B cell (primary cell): ENCODE measurements at regions not wholly inside any gene's neighbourhood (a gene's known extent, or its start where the extent isn't known, plus 50 kb on each side); places are given as distances from the start of the nearest gene placed in this dataset.

Experiments used
- ATAC-seq: fragments of 200-7000 bp; cut with Tn5 transposase; one replicate; pipeline ENCODE4 v1.10.0; 2021; ENCODE audit warnings: low read depth, mild to moderate bottlenecking, moderate number of reproducible peaks, moderate library complexity
- CTCF ChIA-PET: fragments of 350-600 bp; sonication (Branson Sonifier 250); formaldehyde crosslinking; loops from one replicate; lab custom pipeline; 2021; ENCODE audit warnings: antibody characterized with exemption, inconsistent platforms; lab: Charles Lee
- POLR2A ChIA-PET: fragments of 350-600 bp; sonication (Branson Sonifier 250); formaldehyde crosslinking; loops from one replicate; lab custom pipeline; 2021; ENCODE audit warnings: antibody characterized with exemption; lab: Charles Lee
- DNase-seq: peaks from one replicate; pipeline ENCODE4 v3.0.0; 2013
- H2AFZ ChIP-seq: 2 replicates; pipeline ENCODE4 v1.6.1; 2012; ENCODE audit warnings: mild to moderate bottlenecking, low read depth, low read length; ENCODE audit not compliant: insufficient read depth, poor library complexity, severe bottlenecking
- H3K27ac ChIP-seq, 2 donors: 1 replicate in 1 of 2; 2 replicates in 1 of 2; pipeline ENCODE4 v1.5.1; 2012 to 2013; ENCODE audit warnings: low read length in 2 of 2, mild to moderate bottlenecking in 2 of 2, moderate library complexity in 1 of 2
- H3K27me3 ChIP-seq, 4 experiments: fragments of 200-600 bp in 1 of 4; sonication (generic) in 1 of 4; replicated peaks in 1 of 4; 1 replicate in 2 of 4; 2 replicates in 2 of 4; pipeline versions ENCODE4 v1.6.1 to v1.7.0; 2013 to 2016; ENCODE audit warnings: low read length in 3 of 4, mild to moderate bottlenecking in 2 of 4, mixed read lengths in 1 of 4, moderate library complexity in 1 of 4; ENCODE audit not compliant: insufficient read depth in 4 of 4, control insufficient read depth in 3 of 4; ENCODE audit errors: control extremely low read depth in 1 of 4
- H3K36me3 ChIP-seq, 2 experiments: replicated peaks in 1 of 2; 1 replicate in 1 of 2; 2 replicates in 1 of 2; pipeline versions ENCODE4 v1.6.1 to v1.7.1; 2013; ENCODE audit warnings: low read length in 1 of 2; ENCODE audit not compliant: insufficient read depth in 2 of 2, control insufficient read depth in 1 of 2; ENCODE audit errors: control extremely low read depth in 1 of 2, extremely low read depth in 1 of 2
- H3K4me1 ChIP-seq, 2 donors: fragments of 200-600 bp in 1 of 2; sonication (generic) in 1 of 2; 1 replicate in 1 of 2; 2 replicates in 1 of 2; pipeline versions ENCODE4 v1.5.1 to v1.6.1; 2013 to 2017; ENCODE audit warnings: low read length in 2 of 2; ENCODE audit not compliant: control insufficient read depth in 2 of 2, insufficient read depth in 2 of 2
- H3K4me2 ChIP-seq: replicated peaks from 2 replicates; pipeline ENCODE3; 2012; ENCODE audit warnings: mild to moderate bottlenecking, low read depth, low read length; ENCODE audit not compliant: poor library complexity, severe bottlenecking
- H3K4me3 ChIP-seq, 5 experiments: fragments of 200-600 bp in 1 of 5; sonication (generic) in 1 of 5; 1 replicate in 3 of 5; 2 replicates in 2 of 5; pipeline versions ENCODE4 v1.5.1 to v1.7.0; 2011 to 2016; ENCODE audit warnings: low read length in 4 of 5, mild to moderate bottlenecking in 4 of 5, low read depth in 2 of 5, control low read depth in 1 of 5, moderate library complexity in 1 of 5; ENCODE audit not compliant: insufficient read depth in 1 of 5; ENCODE audit errors: control extremely low read depth in 1 of 5, extremely low read depth in 1 of 5
- H3K79me2 ChIP-seq: fragments of 200-600 bp; sonication (generic); one replicate; pipeline ENCODE4 v1.6.0; 2016; ENCODE audit warnings: low read length; ENCODE audit not compliant: control insufficient read depth, insufficient read depth
- H3K9ac ChIP-seq: fragments of 200-600 bp; sonication (generic); 2 replicates; pipeline ENCODE4 v1.6.1; 2017; ENCODE audit warnings: mild to moderate bottlenecking, low read length, moderate library complexity
- H3K9me3 ChIP-seq, 3 donors: one replicate each; pipeline versions ENCODE4 v1.6.1 to v1.7.1; 2013; ENCODE audit warnings: low read length in 2 of 3; ENCODE audit not compliant: control insufficient read depth in 2 of 3, insufficient read depth in 1 of 3; ENCODE audit errors: control extremely low read depth in 1 of 3
- H4K20me1 ChIP-seq: 2 replicates; pipeline ENCODE4 v1.6.0; 2012; ENCODE audit warnings: mild to moderate bottlenecking, low read length; ENCODE audit not compliant: insufficient read depth, control insufficient read depth, poor library complexity, severe bottlenecking
- H3K27ac Mint-ChIP-seq: one replicate; pipeline ENCODE4 v1.8.0; 2021; ENCODE audit warnings: mixed read lengths
- H3K27me3 Mint-ChIP-seq: one replicate; pipeline ENCODE4 v1.8.0; 2021; ENCODE audit warnings: mixed read lengths
- H3K4me1 Mint-ChIP-seq: one replicate; pipeline ENCODE4 v1.8.0; 2021; ENCODE audit warnings: mixed read lengths
- H3K4me3 Mint-ChIP-seq: one replicate; pipeline ENCODE4 v1.8.0; 2021; ENCODE audit warnings: mixed read lengths
- H3K9me3 Mint-ChIP-seq: one replicate; pipeline ENCODE4 v1.8.0; 2022; ENCODE audit warnings: mixed read lengths; ENCODE audit not compliant: insufficient read depth
- CTCF ChIP-seq: fragments of 200-600 bp; IDR thresholded peaks from one replicate; pipeline ENCODE4 v1.8.0; 2022; ENCODE audit warnings: antibody characterized with exemption, mild to moderate bottlenecking
- EZH2 ChIP-seq: IDR thresholded peaks from 2 replicates; pipeline ENCODE4 v1.6.1; 2012; ENCODE audit warnings: borderline replicate concordance, low read depth, mild to moderate bottlenecking, moderate library complexity, low read length; ENCODE audit not compliant: insufficient read depth, poor library complexity, severe bottlenecking
- WGBS: methylation state at CpG from one replicate; pipeline ENCODE4 v1.1.5; 2013; ENCODE audit warnings: missing lambda C conversion rate; ENCODE audit not compliant: insufficient coverage; 5-methylcytosine and 5-hydroxymethylcytosine counted together
- intact Hi-C: fragments of 100-400 bp; cut with micrococcal nuclease; formaldehyde crosslinking; loops from one replicate; pipeline ENCODE4 v1.10.0; 2022

- TF ChIP-seq CTCF (no peak), EZH2 (no peak)
- POLR2A ChIA-PET, result no interaction called here
- no peak overlapping the region for H3K4me3 Mint-ChIP-seq
- Histone ChIP-seq H3K27ac (no peak overlapping the region), H3K4me3 (no peak overlapping the region), H3K36me3 (no peaks in the 10 kb centered on the region), H2AFZ (no peak overlapping the region), H3K27me3 (no peaks in the 10 kb centered on the region), H3K79me2 (no peaks in the 10 kb centered on the region), H3K9me3 (no peaks in the 10 kb centered on the region), H3K4me1 (no peaks in the 10 kb centered on the region), H3K9ac (no peak overlapping the region), H3K4me2 (no peak overlapping the region), H4K20me1 (no peaks in the 10 kb centered on the region)
- no peak overlapping the region for H3K27ac Mint-ChIP-seq
- CTCF ChIA-PET, result interaction anchor here (0.9 to 7.1 kb wide), 4 partner anchors 26 to 198 kb away, joined by 3 to 151 read pairs (median 69); partner anchors contain the start of gene ARID2
- ATAC-seq (no peak), DNase-seq (no peak)
- intact Hi-C loops, result loop anchor here (10.0 kb wide), 3 partner anchors 348 to 458 kb away; no protein-coding TSS in a partner anchor
- peaks cover 4% of the 10 kb centered on the region for H3K4me1 Mint-ChIP-seq
- H3K9me3 Mint-ChIP-seq, result no peaks in the 10 kb centered on the region
- no peaks in the 10 kb centered on the region for H3K27me3 Mint-ChIP-seq
- no CpG with 5 or more reads among the region's 1 CpG for WGBS
Measured at GRCh38 chr12:45547132-45547531, 182.4 kb upstream of the ARID2 start.

- Histone ChIP-seq H3K27ac (no peak overlapping the region), H3K4me2 (no peak overlapping the region), H2AFZ (no peak overlapping the region), H3K36me3 (no peaks in the 10 kb centered on the region), H3K79me2 (no peaks in the 10 kb centered on the region), H3K4me3 (no peak overlapping the region), H3K27me3 (no peaks in the 10 kb centered on the region), H3K4me1 (no peaks in the 10 kb centered on the region), H3K9me3 (no peaks in the 10 kb centered on the region), H3K9ac (no peak overlapping the region), H4K20me1 (no peaks in the 10 kb centered on the region)
- no peak for ATAC-seq
- Mint-ChIP-seq H3K9me3 (no peaks in the 10 kb centered on the region), H3K27ac (no peak overlapping the region), H3K4me1 (peaks cover 4% of the 10 kb centered on the region), H3K4me3 (no peak overlapping the region), H3K27me3 (no peaks in the 10 kb centered on the region)
- no peak for TF ChIP-seq EZH2
- no peak for TF ChIP-seq CTCF
- POLR2A ChIA-PET, result no interaction called here
- CTCF ChIA-PET, result interaction anchor here (0.9 to 7.1 kb wide), 4 partner anchors 12 to 197 kb away, joined by 3 to 151 read pairs (median 69); partner anchors contain the start of gene ARID2
- intact Hi-C loops, result loop anchor here (10.0 kb wide), 3 partner anchors 347 to 457 kb away; no protein-coding TSS in a partner anchor
- no CpG with 5 or more reads among the region's 1 CpG for WGBS
- DNase-seq, result no peak
Measured at GRCh38 chr12:45547822-45548221, 181.7 kb upstream of the ARID2 start.
